GM21786 (cell line): ENCODE measurements at regions not wholly inside any gene's neighbourhood (a gene's known extent, or its start where the extent isn't known, plus 50 kb on each side); places are given as distances from the start of the nearest gene placed in this dataset.
A peak's percentile ranks its signal among the peaks of the same experiment; 100 is the strongest.

ENCODE experiments used
- ATAC-seq: cut with Tn5 transposase; IDR thresholded peaks from one replicate; pipeline ENCODE4 v1.9.1; 2021; ENCODE audit not compliant: unreplicated experiment

- no peak for ATAC-seq
These were observed 404.4 kb upstream of the SOX11 start for GRCh38 chr2:5287558-5288334.

GRCh38 chr2:5290900-5291546, 401.2 kb upstream of the SOX11 start:
- no peak for ATAC-seq

GRCh38 chr2:5304640-5305039, 387.5 kb upstream of the SOX11 start:
- ATAC-seq = no peak

- ATAC-seq = no peak
These were observed 377.1 kb upstream of the SOX11 start for GRCh38 chr2:5315041-5315440.

GRCh38 chr2:5315512-5315911, 376.7 kb upstream of the SOX11 start:
- ATAC-seq = no peak

- no peak for ATAC-seq
These were observed 376.1 kb upstream of the SOX11 start for GRCh38 chr2:5316001-5316490.

GRCh38 chr2:5319493-5319892, 372.7 kb upstream of the SOX11 start:
- ATAC-seq = no peak

- no peak for ATAC-seq
These were observed 369.8 kb upstream of the SOX11 start for GRCh38 chr2:5322396-5322795.

- no peak for ATAC-seq
These were observed 366.7 kb upstream of the SOX11 start for GRCh38 chr2:5325523-5325922.

- no peak for ATAC-seq
These were observed 363.4 kb upstream of the SOX11 start for GRCh38 chr2:5328826-5329225.

- ATAC-seq = no peak
These were observed 362.4 kb upstream of the SOX11 start for GRCh38 chr2:5329763-5330162.

- ATAC-seq = no peak
These were observed 361.2 kb upstream of the SOX11 start for GRCh38 chr2:5330961-5331360.

GRCh38 chr2:5332925-5333324, 359.3 kb upstream of the SOX11 start:
- ATAC-seq = no peak

- ATAC-seq = no peak
These were observed 352.7 kb upstream of the SOX11 start for GRCh38 chr2:5339473-5339872.

- ATAC-seq = no peak
These were observed 348.3 kb upstream of the SOX11 start for GRCh38 chr2:5343785-5344335.

GRCh38 chr2:5352286-5352685, 339.9 kb upstream of the SOX11 start:
- no peak for ATAC-seq

- ATAC-seq = no peak
These were observed 338.6 kb upstream of the SOX11 start for GRCh38 chr2:5353565-5353964.

GRCh38 chr2:5359397-5359796, 332.8 kb upstream of the SOX11 start:
- ATAC-seq = no peak

GRCh38 chr2:5360081-5360480, 332.1 kb upstream of the SOX11 start:
- ATAC-seq = no peak

- ATAC-seq = no peak
These were observed 327.8 kb upstream of the SOX11 start for GRCh38 chr2:5364361-5364760.

- peak; percentile 98 for ATAC-seq
These were observed 326.2 kb upstream of the SOX11 start for GRCh38 chr2:5365871-5366461.

GRCh38 chr2:5367321-5367720, 324.9 kb upstream of the SOX11 start:
- no peak for ATAC-seq
